GM10248 (cell line): ENCODE measurements at regions not wholly inside any gene's neighbourhood (a gene's known extent, or its start where the extent isn't known, plus 50 kb on each side); places are given as distances from the start of the nearest gene placed in this dataset.

Experiments
- CTCF ChIA-PET: fragments of 300-600 bp; sonication (Branson Sonifier 250); formaldehyde crosslinking; extraction: SDS; loops from one replicate; lab custom pipeline; 2021; ENCODE audit warnings: antibody characterized with exemption; lab: Yijun Ruan, JAX
- POLR2A ChIA-PET: fragments of 350-650 bp; sonication (Branson Sonifier 250); formaldehyde crosslinking; extraction: SDS; loops from one replicate; lab custom pipeline; 2020; ENCODE audit warnings: antibody characterized with exemption; lab: Yijun Ruan, JAX
- DNase-seq: peaks from one replicate; pipeline ENCODE4 v3.0.0; 2012; ENCODE audit errors: extremely low spot score
- CTCF ChIP-seq: IDR thresholded peaks from 2 replicates; pipeline ENCODE4 v1.5.1; 2012; ENCODE audit warnings: mild to moderate bottlenecking, low read depth; ENCODE audit errors: extremely low read depth, missing control alignments, control extremely low read depth

- no peak for DNase-seq
- POLR2A ChIA-PET = no interaction called here
- no peak for TF ChIP-seq CTCF
- CTCF ChIA-PET = interaction anchor here (1.2 to 1.3 kb wide), 2 partner anchors 17 to 51 kb away, joined by 6 to 7 read pairs; no protein-coding TSS in a partner anchor
Measured at GRCh38 chr4:121535351-121535750, 154.5 kb upstream of the QRFPR start.

- POLR2A ChIA-PET = no interaction called here
- no peak for TF ChIP-seq CTCF
- DNase-seq = no peak
- CTCF ChIA-PET = no interaction called here
Measured at GRCh38 chr4:121534187-121534586, 153.4 kb upstream of the QRFPR start.

- no peak for DNase-seq
- ChIA-PET POLR2A (no interaction called here), CTCF (no interaction called here)
- TF ChIP-seq CTCF = no peak
Measured at GRCh38 chr4:121526509-121526908, 145.7 kb upstream of the QRFPR start.

GRCh38 chr4:121519236-121519838 lies 138.5 kb upstream of the QRFPR start:
- DNase-seq = no peak
- POLR2A ChIA-PET = no interaction called here
- no peak for TF ChIP-seq CTCF
- CTCF ChIA-PET = interaction anchor here (2.4 kb wide), 1 partner anchor 16 kb away, joined by 6 read pairs; no protein-coding TSS in a partner anchor

- POLR2A ChIA-PET = no interaction called here
- TF ChIP-seq CTCF = no peak
- DNase-seq = no peak
- CTCF ChIA-PET = interaction anchor here (1.1 to 2.4 kb wide), 2 partner anchors 18 to 55 kb away, joined by 3 to 6 read pairs; no protein-coding TSS in a partner anchor
Measured at GRCh38 chr4:121517241-121517640, 136.4 kb upstream of the QRFPR start.

DNA sequence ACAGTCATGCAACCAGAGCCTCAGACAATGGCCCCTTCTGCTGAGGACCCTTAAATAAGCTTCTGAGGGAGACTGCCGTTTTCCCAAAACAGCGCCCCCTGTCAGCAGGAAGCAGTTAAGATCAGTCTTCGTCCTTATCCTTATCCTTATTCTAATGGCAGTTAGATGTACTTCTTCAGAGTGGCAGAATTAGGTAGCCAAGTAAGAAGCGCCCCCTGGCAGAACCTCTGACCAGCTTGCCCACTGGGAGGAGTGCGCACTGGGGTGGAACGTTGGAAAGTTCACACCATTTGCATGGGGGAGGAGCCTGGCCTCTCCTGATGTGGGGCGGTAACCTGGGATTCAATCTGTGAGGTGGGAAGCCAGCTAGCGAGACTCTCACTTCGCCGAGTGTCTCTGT lies 133.6 kb upstream of the QRFPR start:
- TF ChIP-seq CTCF = no peak
- ChIA-PET POLR2A (no interaction called here), CTCF (interaction anchor here (1.5 kb wide), 1 partner anchor 12 kb away, joined by 4 read pairs; no protein-coding TSS in a partner anchor)
- no peak for DNase-seq
